IPS DF 6.9 (cell line): ENCODE measurements at regions not wholly inside any gene's neighbourhood (a gene's known extent, or its start where the extent isn't known, plus 50 kb on each side); places are given as distances from the start of the nearest gene placed in this dataset.

Source experiments
- DNase-seq: peaks from one replicate; pipeline ENCODE4 v3.0.0-alpha.2; 2013; ENCODE audit warnings: low read depth, low spot score
- H3K27ac ChIP-seq: one replicate; pipeline ENCODE4 v1.5.1; 2013; ENCODE audit warnings: low read length, control low read depth
- H3K27me3 ChIP-seq: 2 replicates; pipeline ENCODE4 v1.6.1; 2013; ENCODE audit warnings: mild to moderate bottlenecking, low read length; ENCODE audit not compliant: control insufficient read depth, insufficient read depth
- H3K36me3 ChIP-seq: 2 replicates; pipeline ENCODE4 v1.6.1; 2013; ENCODE audit warnings: low read length; ENCODE audit not compliant: control insufficient read depth, insufficient read depth
- H3K4me1 ChIP-seq: 2 replicates; pipeline ENCODE4 v1.6.1; 2013; ENCODE audit warnings: low read length; ENCODE audit not compliant: control insufficient read depth, insufficient read depth
- H3K4me3 ChIP-seq: 2 replicates; pipeline ENCODE4 v1.5.1; 2013; ENCODE audit warnings: mild to moderate bottlenecking, low read length
- H3K9me3 ChIP-seq: 2 replicates; pipeline ENCODE4 v1.6.1; 2013; ENCODE audit warnings: low read length, inconsistent platforms; ENCODE audit not compliant: control insufficient read depth, insufficient read depth
- WGBS: extraction: QIAGEN DNeasy Blood & Tissue Kit; methylation state at CpG from one replicate; pipeline ENCODE4 v1.1.7; 2013; ENCODE audit warnings: mixed read lengths, missing lambda C conversion rate; ENCODE audit not compliant: insufficient read length, insufficient coverage; 5-methylcytosine and 5-hydroxymethylcytosine counted together

- no peak for DNase-seq
These were observed 64.3 kb upstream of the SNTG2 start for GRCh38 chr2:886072-887022.

DNA sequence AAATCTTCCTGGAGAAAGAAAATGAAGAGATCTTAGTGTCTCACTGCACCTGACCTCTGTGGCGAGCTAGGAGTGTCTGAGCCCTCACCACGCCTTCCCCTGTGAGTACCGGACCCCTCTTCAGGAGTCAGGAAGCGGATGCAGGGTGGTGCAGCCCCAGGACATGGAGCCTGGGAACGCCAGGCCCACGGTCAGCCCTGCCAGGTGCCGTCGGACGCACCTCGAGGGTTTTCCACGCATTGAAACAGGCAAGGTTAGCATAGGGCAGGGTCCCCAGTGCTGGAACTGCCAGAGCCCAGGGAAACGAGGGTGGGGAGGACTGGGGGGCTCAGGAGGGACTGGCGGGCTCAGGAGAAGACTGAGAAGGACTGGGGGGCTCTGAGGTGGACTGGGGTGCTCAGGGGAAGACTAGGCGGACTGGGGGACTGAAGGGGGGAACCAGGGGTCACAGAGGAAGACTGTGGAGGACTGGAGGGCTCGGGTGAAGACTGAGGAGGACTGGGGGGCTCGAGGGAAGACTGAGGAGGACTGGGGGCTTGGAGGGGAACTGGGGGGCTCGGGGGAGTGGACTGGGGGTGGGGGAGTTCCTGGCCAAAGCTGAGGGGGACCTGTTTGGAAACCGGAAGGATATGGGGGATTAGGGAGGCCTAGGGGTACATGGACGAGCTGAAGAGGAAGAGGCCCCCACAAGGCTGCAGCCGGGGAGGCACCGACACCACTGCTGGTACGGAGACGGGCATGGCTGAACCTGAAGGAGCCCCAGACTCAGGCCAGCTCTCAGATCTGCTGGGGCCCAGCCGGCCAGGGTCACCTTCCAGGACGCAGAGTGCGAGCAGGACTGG, 65.2 kb upstream of the SNTG2 start:
- no peaks in the 10 kb centered on the region for H3K36me3 ChIP-seq
- H3K4me3 ChIP-seq: no peak overlapping the region
- no peak for DNase-seq
- WGBS: no CpG with 5 or more reads among the region's 26 CpGs
- H3K9me3 ChIP-seq: no peaks in the 10 kb centered on the region
- H3K27ac ChIP-seq: no peak overlapping the region
- no peaks in the 10 kb centered on the region for H3K27me3 ChIP-seq
- peaks cover 3% of the 10 kb centered on the region for H3K4me1 ChIP-seq

More at GRCh38 chr2:886072-887022, 64.3 kb upstream of the SNTG2 start:
- H3K27me3 ChIP-seq: no peaks in the 10 kb centered on the region
- H3K4me3 ChIP-seq: no peak overlapping the region
- H3K4me1 ChIP-seq: peaks cover 3% of the 10 kb centered on the region
- no peak overlapping the region for H3K27ac ChIP-seq
- no peaks in the 10 kb centered on the region for H3K9me3 ChIP-seq
- H3K36me3 ChIP-seq: no peaks in the 10 kb centered on the region
- WGBS: no CpG with 5 or more reads among the region's 34 CpGs

- H3K9me3 ChIP-seq: no peaks in the 10 kb centered on the region
- no CpG with 5 or more reads among the region's 21 CpGs for WGBS
- no peak overlapping the region for H3K27ac ChIP-seq
- DNase-seq: no peak
- H3K4me3 ChIP-seq: no peak overlapping the region
- no peaks in the 10 kb centered on the region for H3K36me3 ChIP-seq
- no peaks in the 10 kb centered on the region; the same call in 1 of the 2 replicates for H3K4me1 ChIP-seq
- H3K27me3 ChIP-seq: no peaks in the 10 kb centered on the region
These were observed 66.6 kb upstream of the SNTG2 start for GRCh38 chr2:883803-884748.

DNA sequence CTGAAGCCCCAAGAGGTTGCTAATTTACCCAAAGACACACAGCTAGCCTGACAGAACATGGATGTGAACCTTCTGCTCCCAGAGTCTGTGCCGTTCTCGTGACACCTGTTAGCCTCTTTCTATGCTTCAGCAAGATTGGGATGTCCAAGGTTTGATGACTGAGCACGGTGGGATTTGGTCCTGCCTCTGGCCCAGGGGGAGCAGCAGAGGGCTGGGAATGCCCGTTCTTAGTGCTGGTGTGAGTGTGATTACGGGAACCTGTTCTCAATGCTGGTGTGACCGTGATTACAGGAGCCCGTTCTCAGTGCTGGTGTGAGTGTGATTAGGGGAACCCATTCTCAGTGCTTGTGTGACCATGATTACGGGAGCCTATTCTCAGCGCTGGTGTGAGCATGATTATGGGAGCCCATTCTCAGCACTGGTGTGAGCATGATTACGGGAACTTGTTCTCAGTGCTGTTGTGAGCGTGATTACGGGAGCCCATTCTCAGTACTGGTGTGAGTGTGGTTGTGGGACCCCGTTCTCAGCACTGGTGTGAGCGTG, 67.3 kb upstream of the SNTG2 start:
- H3K4me3 ChIP-seq: no peak overlapping the region
- no peak overlapping the region for H3K27ac ChIP-seq
- no peaks in the 10 kb centered on the region for H3K27me3 ChIP-seq
- no CpG with 5 or more reads among the region's 14 CpGs for WGBS
- H3K4me1 ChIP-seq: no peaks in the 10 kb centered on the region; the same call in 1 of the 2 replicates
- H3K36me3 ChIP-seq: no peaks in the 10 kb centered on the region
- H3K9me3 ChIP-seq: no peaks in the 10 kb centered on the region
- DNase-seq: no peak

DNA sequence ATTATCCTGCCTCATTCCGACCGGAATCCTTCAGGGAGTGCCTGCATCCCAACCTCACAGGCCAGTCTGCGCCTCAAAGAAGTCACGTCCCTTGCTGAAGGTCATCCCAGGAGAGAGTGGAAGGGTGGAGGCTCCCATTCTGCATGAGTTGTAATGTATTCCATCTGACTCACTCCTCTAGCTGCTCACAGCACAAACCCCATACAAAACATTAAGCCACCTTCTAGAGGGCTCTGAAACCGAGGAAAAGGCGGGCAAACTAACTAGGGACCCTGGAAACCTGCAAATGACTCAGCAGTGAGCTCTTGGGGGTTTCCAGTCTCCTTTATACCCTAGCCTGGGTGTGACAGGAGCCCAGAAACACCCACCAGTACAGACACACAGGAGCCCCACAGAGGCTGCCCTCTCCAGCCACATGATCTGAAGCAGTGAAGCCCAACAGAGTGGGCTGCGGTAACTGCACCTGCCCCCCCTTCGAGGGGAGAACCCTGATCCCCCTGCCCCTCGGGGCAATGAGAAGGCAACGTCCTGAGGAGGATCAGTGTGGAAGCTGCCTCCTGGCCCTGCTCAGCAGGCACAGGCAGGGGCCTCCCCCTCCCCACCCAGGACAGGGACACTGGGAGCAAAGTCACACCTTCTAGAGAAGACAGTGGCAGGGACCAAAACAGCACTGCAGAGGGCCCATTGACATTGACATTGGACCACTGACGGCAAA, 69.3 kb upstream of the SNTG2 start:
- H3K27me3 ChIP-seq: no peaks in the 10 kb centered on the region

GRCh38 chr2:880201-880970, 70.3 kb upstream of the SNTG2 start:
- H3K27me3 ChIP-seq: no peaks in the 10 kb centered on the region
- no peaks in the 10 kb centered on the region for H3K4me1 ChIP-seq
- no CpG with 5 or more reads among the region's 29 CpGs for WGBS
- H3K9me3 ChIP-seq: no peaks in the 10 kb centered on the region
- H3K27ac ChIP-seq: no peak overlapping the region
- H3K4me3 ChIP-seq: no peak overlapping the region
- no peaks in the 10 kb centered on the region for H3K36me3 ChIP-seq
- DNase-seq: no peak

More for the DNA sequence above, 69.3 kb upstream of the SNTG2 start:
- WGBS: no CpG with 5 or more reads among the region's 11 CpGs
- Histone ChIP-seq H3K4me3 (no peak overlapping the region), H3K4me1 (no peaks in the 10 kb centered on the region), H3K9me3 (no peaks in the 10 kb centered on the region), H3K27ac (no peak overlapping the region), H3K36me3 (no peaks in the 10 kb centered on the region)
- no peak for DNase-seq

GRCh38 chr2:879540-879939, 71.1 kb upstream of the SNTG2 start:
- no peaks in the 10 kb centered on the region for H3K36me3 ChIP-seq
- DNase-seq: no peak
- no peaks in the 10 kb centered on the region for H3K9me3 ChIP-seq
- H3K4me1 ChIP-seq: no peaks in the 10 kb centered on the region
- no peak overlapping the region for H3K4me3 ChIP-seq
- H3K27ac ChIP-seq: no peak overlapping the region
- WGBS: no CpG with 5 or more reads among the region's 16 CpGs
- no peaks in the 10 kb centered on the region for H3K27me3 ChIP-seq

- no peaks in the 10 kb centered on the region for H3K4me1 ChIP-seq
- 100% methylated on average over 5 of the region's 11 CpGs for WGBS
- H3K9me3 ChIP-seq: no peaks in the 10 kb centered on the region
- DNase-seq: no peak
- no peaks in the 10 kb centered on the region for H3K36me3 ChIP-seq
- no peaks in the 10 kb centered on the region for H3K27me3 ChIP-seq
- no peak overlapping the region for H3K27ac ChIP-seq
- H3K4me3 ChIP-seq: no peak overlapping the region
These were observed 72.3 kb upstream of the SNTG2 start for GRCh38 chr2:878245-878930.
